HCT116 (cell line): ENCODE measurements at regions not wholly inside any gene's neighbourhood (a gene's known extent, or its start where the extent isn't known, plus 50 kb on each side); places are given as distances from the start of the nearest gene placed in this dataset.

Source experiments
- ATAC-seq: fragments of 200-7000 bp; cut with Tn5 transposase; 2 replicates; pipeline ENCODE4 v1.9.1; 2020; ENCODE audit warnings: mild to moderate bottlenecking, moderate library complexity
- BruUV-seq: library from RNA; stranded (reverse); fragments of 400-500 nt; replicated peaks from 2 replicates; lab custom pipeline; 2021; lab: Mats Ljungman, UMichigan
- CTCF ChIA-PET: fragments of 300-600 bp; sonication (Branson Sonifier 250); formaldehyde crosslinking; loops from one replicate; lab custom pipeline; 2021; ENCODE audit warnings: antibody characterized with exemption; lab: Charles Lee
- POLR2A ChIA-PET: fragments of 300-600, 350-600 bp; sonication (Branson Sonifier 250); formaldehyde crosslinking; loops from one replicate; lab custom pipeline; 2021; ENCODE audit warnings: antibody characterized with exemption; lab: Charles Lee
- RAD21 ChIA-PET, 2 experiments: fragments of 300-600 bp; sonication (Branson Sonifier 250); formaldehyde crosslinking; loops; one replicate each; lab custom pipeline; 2023; ENCODE audit warnings: low total read pairs in 2 of 2; ENCODE audit not compliant: uncharacterized antibody in 2 of 2, unreplicated experiment in 2 of 2, low non-redundant PET in 1 of 2; lab: Charles Lee
- DNase-seq: peaks from one replicate; pipeline ENCODE4 v3.0.0-alpha.2; 2010; ENCODE audit warnings: low read depth, low spot score
- H2AFZ ChIP-seq: fragments of 200-600 bp; shearing (Covaris generic), sonication (generic); 2 replicates; pipeline ENCODE4 v1.6.1; 2017; ENCODE audit warnings: low read depth, mixed run types, mixed read lengths, antibody characterized with exemption, low read length; ENCODE audit not compliant: poor library complexity, severe bottlenecking
- H3K27ac ChIP-seq: 2 replicates; pipeline ENCODE4 v1.5.1; 2012; ENCODE audit warnings: low read depth, low read length
- H3K27me3 ChIP-seq: fragments of 200-600 bp; sonication (generic); 2 replicates; pipeline ENCODE4 v1.6.1; 2016; ENCODE audit warnings: mixed run types, low read length, mixed read lengths; ENCODE audit not compliant: insufficient read depth
- H3K36me3 ChIP-seq, 2 experiments: fragments of 200-500 bp in 1 of 2; fragments of 200-600 bp in 1 of 2; sonication (Bioruptor generic) in 1 of 2; sonication (generic) in 1 of 2; 2 replicates each; pipeline versions ENCODE4 v1.5.1 to v1.6.1; 2014 to 2016; ENCODE audit warnings: low read length in 2 of 2, inconsistent platforms in 1 of 2, mixed read lengths in 1 of 2, mixed run types in 1 of 2; ENCODE audit not compliant: insufficient read depth in 2 of 2, control insufficient read depth in 1 of 2
- H3K4me1 ChIP-seq, 2 experiments: fragments of 200-600 bp in 1 of 2; sonication (generic) in 1 of 2; 2 replicates each; pipeline versions ENCODE4 v1.5.1 to v1.6.1; 2012 to 2017; ENCODE audit warnings: low read length in 2 of 2, inconsistent platforms in 1 of 2, mild to moderate bottlenecking in 1 of 2, mixed read lengths in 1 of 2, mixed run types in 1 of 2, moderate library complexity in 1 of 2; ENCODE audit not compliant: insufficient read depth in 2 of 2, control insufficient read depth in 1 of 2
- H3K4me2 ChIP-seq: fragments of 200-600 bp; sonication (generic); 2 replicates; pipeline ENCODE4 v1.6.1; 2017; ENCODE audit warnings: mixed run types, low read length, mixed read lengths
- H3K4me3 ChIP-seq, 2 experiments: fragments of 200-600 bp in 1 of 2; sonication (generic) in 1 of 2; replicated peaks in 1 of 2; 2 replicates each; pipeline ENCODE4 v1.5.1; 2011 to 2016; ENCODE audit warnings: low read length in 2 of 2, control low read depth in 1 of 2, low read depth in 1 of 2, mild to moderate bottlenecking in 1 of 2, mixed read lengths in 1 of 2, mixed run types in 1 of 2
- H3K79me2 ChIP-seq: fragments of 200-600 bp; sonication (generic); 2 replicates; pipeline ENCODE4 v1.6.1; 2017; ENCODE audit warnings: mild to moderate bottlenecking, mixed run types, low read length, moderate library complexity, mixed read lengths; ENCODE audit not compliant: insufficient read depth
- H3K9ac ChIP-seq: fragments of 200-600 bp; sonication (generic); 2 replicates; pipeline ENCODE4 v1.6.1; 2016; ENCODE audit warnings: low read length, mixed read lengths
- H3K9me2 ChIP-seq: fragments of 200-600 bp; sonication (generic), shearing (Covaris generic); 2 replicates; pipeline ENCODE4 v1.6.1; 2017; ENCODE audit warnings: mixed run types, mild to moderate bottlenecking, moderate library complexity; ENCODE audit not compliant: insufficient read depth
- H3K9me3 ChIP-seq, 2 experiments: fragments of 200-500 bp in 1 of 2; fragments of 200-600 bp in 1 of 2; sonication (Bioruptor generic) in 1 of 2; sonication (generic) in 1 of 2; 2 replicates each; pipeline ENCODE4 v1.6.1; 2014 to 2017; ENCODE audit warnings: low read length in 2 of 2, mixed read lengths in 2 of 2, inconsistent platforms in 1 of 2, low read depth in 1 of 2, mild to moderate bottlenecking in 1 of 2, mixed run types in 1 of 2, moderate library complexity in 1 of 2; ENCODE audit not compliant: control insufficient read depth in 1 of 2, insufficient read depth in 1 of 2
- H4K20me1 ChIP-seq: fragments of 200-600 bp; sonication (generic), shearing (Covaris generic); 2 replicates; pipeline ENCODE4 v1.6.1; 2017; ENCODE audit warnings: mixed run types, mild to moderate bottlenecking, moderate library complexity; ENCODE audit not compliant: insufficient read depth
- CEBPB ChIP-seq: IDR thresholded peaks from 2 replicates; pipeline ENCODE4 v1.6.1; 2012; ENCODE audit warnings: low read depth
- ELF1 ChIP-seq: IDR thresholded peaks from 2 replicates; pipeline ENCODE4 v1.6.1; 2012; ENCODE audit warnings: low read depth, borderline replicate concordance
- EZH2phosphoT487 ChIP-seq: fragments of 200-600 bp; IDR thresholded peaks from 2 replicates; pipeline ENCODE4 v1.6.1; 2018; ENCODE audit warnings: antibody characterized with exemption, borderline replicate concordance
- POLR2A ChIP-seq: IDR thresholded peaks from 2 replicates; pipeline ENCODE4 v1.7.0; 2011; ENCODE audit warnings: borderline replicate concordance; ENCODE audit not compliant: insufficient read depth, insufficient read length; ENCODE audit errors: extremely low read depth
- RAD21 ChIP-seq: IDR thresholded peaks from 2 replicates; pipeline ENCODE4 v1.6.1; 2012; ENCODE audit warnings: low read depth, mild to moderate bottlenecking
- SIN3A ChIP-seq: IDR thresholded peaks from 2 replicates; pipeline ENCODE4 v1.6.1; 2012; ENCODE audit warnings: low read depth
- SP1 ChIP-seq: IDR thresholded peaks from 2 replicates; pipeline ENCODE4 v1.6.1; 2012; ENCODE audit warnings: low read depth
- SRF ChIP-seq: IDR thresholded peaks from 2 replicates; pipeline ENCODE4 v1.6.1; 2012; ENCODE audit warnings: low read depth
- intact Hi-C: fragments of 100-400 bp; cut with micrococcal nuclease; formaldehyde crosslinking; loops from 2 replicates; pipeline ENCODE4 v1.10.0; 2022

GRCh38 chrY:15702131-15702530 lies 1177.8 kb downstream of the NLGN4Y start:
- ATAC-seq: no peak
- no TSS peak for BruUV-seq
- ChIA-PET RAD21 (no interaction called here), CTCF (no interaction called here), POLR2A (no interaction called here)
- DNase-seq: no peak
- Histone ChIP-seq H3K4me3 (no peak overlapping the region), H3K4me1 (no peaks in the 10 kb centered on the region), H3K9me3 (no peaks in the 10 kb centered on the region), H3K4me2 (no peak overlapping the region), H4K20me1 (no peaks in the 10 kb centered on the region), H3K79me2 (no peaks in the 10 kb centered on the region), H3K9ac (no peak overlapping the region), H2AFZ (no peak overlapping the region), H3K27ac (no peak overlapping the region), H3K9me2 (no peaks in the 10 kb centered on the region), H3K27me3 (no peaks in the 10 kb centered on the region), H3K36me3 (no peaks in the 10 kb centered on the region)
- TF ChIP-seq SP1 (no peak), EZH2phosphoT487 (no peak), ELF1 (no peak), CEBPB (no peak), SIN3A (no peak)
- intact Hi-C loops: no loop called here

- H3K36me3 ChIP-seq: no peaks in the 10 kb centered on the region
- H3K27ac ChIP-seq: no peak overlapping the region
- H3K4me2 ChIP-seq: no peak overlapping the region
- no peaks in the 10 kb centered on the region for H3K4me1 ChIP-seq
- H4K20me1 ChIP-seq: no peaks in the 10 kb centered on the region
- no peak for ATAC-seq
- H3K79me2 ChIP-seq: no peaks in the 10 kb centered on the region
- no peak overlapping the region for H3K9ac ChIP-seq
- TF ChIP-seq POLR2A: no peak
- TF ChIP-seq RAD21: no peak
- TF ChIP-seq SRF: no peak
- no peak for TF ChIP-seq SP1
- no peak for DNase-seq
- H3K9me3 ChIP-seq: no peaks in the 10 kb centered on the region
- ChIA-PET CTCF (no interaction called here), POLR2A (no interaction called here), RAD21 (no interaction called here)
- H3K9me2 ChIP-seq: no peaks in the 10 kb centered on the region
- no peak overlapping the region for H3K4me3 ChIP-seq
- H2AFZ ChIP-seq: no peak overlapping the region
- intact Hi-C loops: no loop called here
- no TSS peak for BruUV-seq
- H3K27me3 ChIP-seq: no peaks in the 10 kb centered on the region
Measured at GRCh38 chrY:15704906-15705305, 1180.6 kb downstream of the NLGN4Y start.
